Loucy (cell line): ENCODE measurements at regions not wholly inside any gene's neighbourhood (a gene's known extent, or its start where the extent isn't known, plus 50 kb on each side); places are given as distances from the start of the nearest gene placed in this dataset.

Experiments
- H2AFZ ChIP-seq: fragments of 200-600 bp; sonication (generic); 2 replicates; pipeline ENCODE4 v1.6.0; 2016; ENCODE audit warnings: antibody characterized with exemption, mild to moderate bottlenecking, low read length, moderate library complexity
- H3F3A ChIP-seq: fragments of 200-600 bp; 2 replicates; pipeline ENCODE4 v1.6.0; 2016; ENCODE audit warnings: antibody characterized with exemption, low read depth, mild to moderate bottlenecking
- H3K27me3 ChIP-seq: fragments of 200-600 bp; sonication (generic); 2 replicates; pipeline ENCODE4 v1.6.1; 2014; ENCODE audit warnings: low read length, mild to moderate bottlenecking; ENCODE audit not compliant: insufficient read depth, poor library complexity, severe bottlenecking
- H3K36me3 ChIP-seq: fragments of 200-600 bp; sonication (generic); 2 replicates; pipeline ENCODE4 v1.6.1; 2016; ENCODE audit warnings: low read length; ENCODE audit not compliant: insufficient read depth
- H3K4me1 ChIP-seq: fragments of 200-600 bp; sonication (generic); 2 replicates; pipeline ENCODE4 v1.5.1; 2014; ENCODE audit warnings: low read length, mild to moderate bottlenecking; ENCODE audit not compliant: insufficient read depth, poor library complexity, severe bottlenecking
- H3K4me2 ChIP-seq: fragments of 200-600 bp; sonication (generic); 2 replicates; pipeline ENCODE4 v1.6.0; 2014; ENCODE audit warnings: antibody characterized with exemption, low read length, low read depth, mild to moderate bottlenecking; ENCODE audit not compliant: poor library complexity, severe bottlenecking
- H3K4me3 ChIP-seq: fragments of 200-600 bp; sonication (generic); 2 replicates; pipeline ENCODE4 v1.5.1; 2014; ENCODE audit warnings: low read length, mild to moderate bottlenecking, mixed read lengths; ENCODE audit not compliant: poor library complexity, severe bottlenecking
- H3K79me2 ChIP-seq: fragments of 200-600 bp; sonication (generic); 2 replicates; pipeline ENCODE4 v1.6.1; 2014; ENCODE audit warnings: low read length; ENCODE audit not compliant: insufficient read depth
- H3K9ac ChIP-seq: fragments of 200-600 bp; sonication (generic); 2 replicates; pipeline ENCODE4 v1.6.0; 2014; ENCODE audit warnings: mild to moderate bottlenecking, low read depth, low read length, moderate library complexity; ENCODE audit not compliant: poor library complexity, severe bottlenecking
- H3K9me2 ChIP-seq: fragments of 200-600 bp; sonication (generic); replicated peaks from 2 replicates; pipeline ENCODE4 v1.6.1; 2016; ENCODE audit warnings: low read depth, low read length, mixed read lengths
- H3K9me3 ChIP-seq: fragments of 200-600 bp; sonication (generic); 2 replicates; pipeline ENCODE4 v1.6.1; 2014; ENCODE audit warnings: mild to moderate bottlenecking, antibody characterized with exemption, low read length, low read depth; ENCODE audit not compliant: insufficient read depth
- H4K20me1 ChIP-seq: fragments of 200-600 bp; sonication (generic); 2 replicates; pipeline ENCODE4 v1.6.0; 2014; ENCODE audit warnings: antibody characterized with exemption, low read length, mild to moderate bottlenecking; ENCODE audit not compliant: insufficient read depth, poor library complexity, severe bottlenecking
- CTCF ChIP-seq: fragments of 200-600 bp; sonication (generic); conservative IDR thresholded peaks from 2 replicates; pipeline ENCODE4 v1.5.1; 2014; ENCODE audit warnings: mild to moderate bottlenecking, antibody characterized with exemption, low read length
- EZH2phosphoT487 ChIP-seq: fragments of 200-600 bp; IDR thresholded peaks from 2 replicates; pipeline ENCODE4 v1.6.1; 2018; ENCODE audit warnings: antibody characterized with exemption, mild to moderate bottlenecking, moderate library complexity, borderline replicate concordance

DNA sequence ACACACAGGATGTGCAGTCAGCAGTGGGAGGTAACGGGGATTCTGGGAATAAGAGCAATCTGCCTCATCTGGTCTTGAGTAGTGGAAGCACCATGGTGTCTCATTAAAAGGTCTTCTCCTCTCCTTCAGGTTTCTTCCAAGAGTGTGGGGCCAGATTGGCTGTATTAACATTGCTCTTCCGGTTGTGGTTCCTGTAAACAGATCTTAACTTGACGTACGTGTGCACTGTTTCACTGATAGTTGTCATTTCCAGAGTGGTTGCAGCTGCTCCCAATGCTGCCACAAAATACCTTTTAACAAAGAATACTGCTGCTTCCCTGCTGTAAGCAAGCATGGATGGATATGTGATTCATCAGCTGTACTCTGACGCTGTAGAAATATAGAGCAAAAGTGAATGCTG is 1443.4 kb upstream of the TENM3 start:
- Histone ChIP-seq H3K9me3 (no peaks in the 10 kb centered on the region), H3K4me1 (no peaks in the 10 kb centered on the region), H3K36me3 (no peaks in the 10 kb centered on the region), H4K20me1 (no peaks in the 10 kb centered on the region), H3K4me2 (no peak overlapping the region), H3F3A (no peaks in the 10 kb centered on the region), H3K9me2 (no peaks in the 10 kb centered on the region), H3K79me2 (no peaks in the 10 kb centered on the region), H3K4me3 (no peak overlapping the region), H3K9ac (no peak overlapping the region), H2AFZ (no peak overlapping the region), H3K27me3 (no peaks in the 10 kb centered on the region)
- no peak for TF ChIP-seq CTCF

DNA sequence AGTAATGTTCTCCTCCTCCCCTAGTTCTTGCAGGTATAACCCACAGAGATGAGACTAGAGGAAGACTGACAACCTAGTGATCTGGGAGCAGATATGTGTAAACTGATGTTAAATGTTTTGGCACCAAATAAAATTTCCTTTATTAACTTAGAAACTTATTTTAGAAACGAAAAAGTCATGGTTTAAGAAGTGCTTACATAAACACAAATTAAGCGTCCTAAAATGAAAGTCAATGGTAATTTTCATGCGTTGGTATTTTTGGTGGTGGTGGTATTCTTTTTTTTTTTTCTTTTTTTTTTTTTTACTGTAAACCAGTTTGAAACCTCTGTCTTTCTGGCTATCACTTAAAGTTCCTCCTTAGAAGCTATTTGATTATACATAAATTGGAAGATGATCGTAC is 1438.1 kb upstream of the TENM3 start:
- Histone ChIP-seq H3K27me3 (no peaks in the 10 kb centered on the region), H3K4me3 (no peak overlapping the region), H3K9me2 (no peaks in the 10 kb centered on the region), H3K9ac (no peak overlapping the region), H3K79me2 (no peaks in the 10 kb centered on the region), H2AFZ (no peak overlapping the region), H3K9me3 (no peaks in the 10 kb centered on the region), H3K4me2 (no peak overlapping the region), H4K20me1 (no peaks in the 10 kb centered on the region), H3K4me1 (no peaks in the 10 kb centered on the region), H3F3A (no peaks in the 10 kb centered on the region), H3K36me3 (no peaks in the 10 kb centered on the region)
- TF ChIP-seq EZH2phosphoT487: no peak
- TF ChIP-seq CTCF: no peak

DNA sequence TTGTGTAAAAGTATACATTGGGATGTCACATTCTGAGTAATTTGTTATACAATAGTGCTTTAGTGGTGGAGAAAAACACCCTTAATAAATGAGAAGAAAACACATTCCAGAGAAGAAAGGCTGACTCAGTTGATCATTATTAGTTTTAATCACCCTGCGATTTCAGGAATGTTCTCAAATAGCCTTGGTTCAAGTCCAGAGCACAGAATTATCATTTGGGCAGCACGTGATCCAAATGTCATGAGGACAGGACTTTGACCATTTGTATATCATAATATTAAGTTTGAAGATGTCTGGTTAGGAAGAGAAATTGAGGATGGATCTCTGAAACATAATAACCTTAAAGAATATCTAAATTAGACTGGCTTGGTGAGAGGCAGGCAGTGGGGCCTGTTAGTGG is 1434.3 kb upstream of the TENM3 start:
- Histone ChIP-seq H3K4me1 (no peaks in the 10 kb centered on the region), H3F3A (no peaks in the 10 kb centered on the region), H3K4me2 (no peak overlapping the region), H3K9ac (no peak overlapping the region), H3K27me3 (no peaks in the 10 kb centered on the region), H3K9me3 (no peaks in the 10 kb centered on the region), H3K4me3 (no peak overlapping the region), H3K36me3 (no peaks in the 10 kb centered on the region), H3K79me2 (no peaks in the 10 kb centered on the region), H3K9me2 (no peaks in the 10 kb centered on the region), H2AFZ (no peak overlapping the region), H4K20me1 (no peaks in the 10 kb centered on the region)
- TF ChIP-seq EZH2phosphoT487: no peak

GRCh38 chr4:180809439-180809838 is 1433.8 kb upstream of the TENM3 start:
- Histone ChIP-seq H3K9ac (no peak overlapping the region), H3K4me2 (no peak overlapping the region), H3K9me2 (no peaks in the 10 kb centered on the region), H3F3A (no peaks in the 10 kb centered on the region), H3K79me2 (no peaks in the 10 kb centered on the region), H3K4me3 (no peak overlapping the region), H3K36me3 (no peaks in the 10 kb centered on the region), H3K27me3 (no peaks in the 10 kb centered on the region), H3K4me1 (no peaks in the 10 kb centered on the region), H4K20me1 (no peaks in the 10 kb centered on the region), H3K9me3 (no peaks in the 10 kb centered on the region), H2AFZ (no peak overlapping the region)
- TF ChIP-seq CTCF (no peak), EZH2phosphoT487 (no peak)
